Germinal center (tissue), 1 donor: ENCODE measurements at regions not wholly inside any gene's neighbourhood (a gene's known extent, or its start where the extent isn't known, plus 50 kb on each side); places are given as distances from the start of the nearest gene placed in this dataset.
"Not testable (repeated sequence)": the region's sequence is repeated elsewhere in the genome, so short reads cannot be mapped to it uniquely, and the experiment has no call there.

Experiments used
- DNase-seq: peaks from one replicate; pipeline ENCODE4 v3.0.0; 2012; ENCODE audit warnings: mixed read lengths, low spot score

GRCh38 chr6:51314965-51315364, 496.3 kb downstream of the TFAP2B start:
- DNase-seq, result no peak

GRCh38 chr6:51318674-51319073, 500.0 kb downstream of the TFAP2B start:
- no peak for DNase-seq

GRCh38 chr6:51321477-51321876, 502.8 kb downstream of the TFAP2B start:
- DNase-seq, result not testable (repeated sequence)

- no peak for DNase-seq
These were observed 503.8 kb downstream of the TFAP2B start for GRCh38 chr6:51322505-51322904.

- no peak for DNase-seq
These were observed 504.4 kb downstream of the TFAP2B start for GRCh38 chr6:51323056-51323455.

- DNase-seq, result no peak
These were observed 512.3 kb downstream of the TFAP2B start for GRCh38 chr6:51330971-51331370.

GRCh38 chr6:51335543-51335942, 516.9 kb downstream of the TFAP2B start:
- DNase-seq, result no peak

GRCh38 chr6:51336185-51336584, 517.5 kb downstream of the TFAP2B start:
- no peak for DNase-seq

- DNase-seq, result no peak
These were observed 518.6 kb downstream of the TFAP2B start for GRCh38 chr6:51337277-51337676.

- DNase-seq, result no peak
These were observed 520.4 kb downstream of the TFAP2B start for GRCh38 chr6:51339108-51339507.

- no peak for DNase-seq
These were observed 521.1 kb downstream of the TFAP2B start for GRCh38 chr6:51339728-51340127.

- DNase-seq, result no peak
These were observed 523.7 kb downstream of the TFAP2B start for GRCh38 chr6:51342393-51342792.

- no peak for DNase-seq
These were observed 531.2 kb downstream of the TFAP2B start for GRCh38 chr6:51349857-51350256.

- no peak for DNase-seq
These were observed 531.7 kb downstream of the TFAP2B start for GRCh38 chr6:51350308-51350904.

- DNase-seq, result no peak
These were observed 533.9 kb downstream of the TFAP2B start for GRCh38 chr6:51352506-51353029.

GRCh38 chr6:51360287-51360686, 541.6 kb downstream of the TFAP2B start:
- no peak for DNase-seq

- no peak for DNase-seq
These were observed 546.9 kb downstream of the TFAP2B start for GRCh38 chr6:51365566-51365965.

- no peak for DNase-seq
These were observed 550.8 kb downstream of the TFAP2B start for GRCh38 chr6:51369485-51369884.

- no peak for DNase-seq
These were observed 564.2 kb downstream of the TFAP2B start for GRCh38 chr6:51382847-51383246.

- DNase-seq, result no peak
These were observed 566.1 kb downstream of the TFAP2B start for GRCh38 chr6:51384736-51385135.

- no peak for DNase-seq
These were observed 567.7 kb downstream of the TFAP2B start for GRCh38 chr6:51386347-51386836.

- DNase-seq, result no peak
These were observed 569.2 kb downstream of the TFAP2B start for GRCh38 chr6:51387907-51388306.

- no peak for DNase-seq
These were observed 575.4 kb downstream of the TFAP2B start for GRCh38 chr6:51394061-51394460.

GRCh38 chr6:51396583-51396982, 577.9 kb downstream of the TFAP2B start:
- DNase-seq, result no peak
